Tibial nerve (tissue), 3 donors: ENCODE measurements at regions not wholly inside any gene's neighbourhood (a gene's known extent, or its start where the extent isn't known, plus 50 kb on each side); places are given as distances from the start of the nearest gene placed in this dataset.
A peak's percentile ranks its signal among the peaks of the same experiment; 100 is the strongest.

ENCODE experiments used
- CTCF ChIP-seq, 5 experiments: fragments of 200-600 bp in 3 of 5; fragments of 450-650 bp in 2 of 5; sonication (generic) in 3 of 5; IDR thresholded peaks; one replicate each; pipeline ENCODE4 v1.5.1; 2016 to 2019; ENCODE audit warnings: antibody characterized with exemption in 5 of 5, mild to moderate bottlenecking in 3 of 5, moderate library complexity in 2 of 5
- POLR2A ChIP-seq, 2 donors: fragments of 450-650 bp; IDR thresholded peaks; one replicate each; pipeline ENCODE4 v1.6.1; 2017; ENCODE audit warnings: antibody characterized with exemption in 2 of 2, mild to moderate bottlenecking in 2 of 2, moderate library complexity in 2 of 2

GRCh38 chr18:1663879-1664705 is 759.4 kb downstream of the ADCYAP1 start:
- TF ChIP-seq CTCF (IDR thresholded peaks at IDR 0.05) (peak; percentile 21 to 46 (median 40)), POLR2A (IDR thresholded peaks at IDR 0.05) (no peak)
